ENCODE measurements at regions not wholly inside any gene's neighbourhood (a gene's known extent, or its start where the extent isn't known, plus 50 kb on each side); places are given as distances from the start of the nearest gene placed in this dataset.
A peak's percentile ranks its signal among the peaks of the same experiment; 100 is the strongest.

- no peak for DNase-seq
Measured at GRCh38 chr16:66004699-66005098, 361.8 kb upstream of the CDH5 start.

GRCh38 chr16:66003201-66003600 is 363.3 kb upstream of the CDH5 start:
- DNase-seq: no peak

- DNase-seq: no peak
Measured at GRCh38 chr16:66002601-66003000, 363.9 kb upstream of the CDH5 start.

- DNase-seq: no peak
Measured at GRCh38 chr16:66001432-66001831, 365.1 kb upstream of the CDH5 start.

- DNase-seq: no peak
Measured at GRCh38 chr16:65998443-65998842, 368.0 kb upstream of the CDH5 start.

- DNase-seq: no peak
Measured at GRCh38 chr16:65994291-65994690, 372.2 kb upstream of the CDH5 start.

GRCh38 chr16:65991149-65991701 is 375.3 kb upstream of the CDH5 start:
- DNase-seq: no peak

GRCh38 chr16:65989861-65990604 is 376.5 kb upstream of the CDH5 start:
- no peak for DNase-seq

GRCh38 chr16:65988024-65988595 is 378.4 kb upstream of the CDH5 start:
- no peak for DNase-seq

GRCh38 chr16:65984296-65984695 is 382.2 kb upstream of the CDH5 start:
- no peak for DNase-seq

- no peak for DNase-seq
Measured at GRCh38 chr16:65981057-65981456, 385.4 kb upstream of the CDH5 start.

GRCh38 chr16:65975049-65975708 is 391.3 kb upstream of the CDH5 start:
- peak; percentile 10 for DNase-seq

GRCh38 chr16:65967376-65967775 is 399.1 kb upstream of the CDH5 start:
- no peak for DNase-seq

GRCh38 chr16:65965628-65966027 is 400.9 kb upstream of the CDH5 start:
- no peak for DNase-seq

GRCh38 chr16:65964752-65965151 is 401.7 kb upstream of the CDH5 start:
- DNase-seq: no peak

GRCh38 chr16:65961476-65962143 is 404.9 kb upstream of the CDH5 start:
- no peak for DNase-seq

GRCh38 chr16:65959983-65960382 is 406.5 kb upstream of the CDH5 start:
- no peak for DNase-seq

GRCh38 chr16:65958086-65958485 is 408.4 kb upstream of the CDH5 start:
- no peak for DNase-seq

GRCh38 chr16:65956100-65956499 is 410.4 kb upstream of the CDH5 start:
- no peak for DNase-seq

GRCh38 chr16:65954446-65954845 is 412.0 kb upstream of the CDH5 start:
- no peak for DNase-seq

- no peak for DNase-seq
Measured at GRCh38 chr16:65950211-65950610, 416.3 kb upstream of the CDH5 start.

- DNase-seq: no peak
Measured at GRCh38 chr16:65948361-65948760, 418.1 kb upstream of the CDH5 start.

- DNase-seq: no peak
Measured at GRCh38 chr16:65947951-65948350, 418.5 kb upstream of the CDH5 start.
